HEK293 (cell line): ENCODE measurements at regions not wholly inside any gene's neighbourhood (a gene's known extent, or its start where the extent isn't known, plus 50 kb on each side); places are given as distances from the start of the nearest gene placed in this dataset.

Source experiments
- ZBTB20 ChIP-seq: fragments of 450-650 bp; formaldehyde crosslinking; IDR thresholded peaks from 2 replicates; pipeline ENCODE4 v1.5.1; 2016; ENCODE audit warnings: missing biosample characterization, missing genetic modification characterization
- TF ChIP-seq, protein P1 (sequence below): fragments of 450-650 bp; formaldehyde crosslinking; IDR thresholded peaks from 2 replicates; pipeline ENCODE4 v1.5.1; 2016; ENCODE audit warnings: missing biosample characterization, missing genetic modification characterization
- TF ChIP-seq, protein P2 (sequence below): fragments of 450-650 bp; formaldehyde crosslinking; IDR thresholded peaks from 2 replicates; pipeline ENCODE4 v1.5.1; 2016; ENCODE audit warnings: missing biosample characterization, missing genetic modification characterization

GRCh38 chr3:56962206-56962605 is 98.3 kb upstream of the SPATA12 start:
- TF ChIP-seq, protein P1, sequence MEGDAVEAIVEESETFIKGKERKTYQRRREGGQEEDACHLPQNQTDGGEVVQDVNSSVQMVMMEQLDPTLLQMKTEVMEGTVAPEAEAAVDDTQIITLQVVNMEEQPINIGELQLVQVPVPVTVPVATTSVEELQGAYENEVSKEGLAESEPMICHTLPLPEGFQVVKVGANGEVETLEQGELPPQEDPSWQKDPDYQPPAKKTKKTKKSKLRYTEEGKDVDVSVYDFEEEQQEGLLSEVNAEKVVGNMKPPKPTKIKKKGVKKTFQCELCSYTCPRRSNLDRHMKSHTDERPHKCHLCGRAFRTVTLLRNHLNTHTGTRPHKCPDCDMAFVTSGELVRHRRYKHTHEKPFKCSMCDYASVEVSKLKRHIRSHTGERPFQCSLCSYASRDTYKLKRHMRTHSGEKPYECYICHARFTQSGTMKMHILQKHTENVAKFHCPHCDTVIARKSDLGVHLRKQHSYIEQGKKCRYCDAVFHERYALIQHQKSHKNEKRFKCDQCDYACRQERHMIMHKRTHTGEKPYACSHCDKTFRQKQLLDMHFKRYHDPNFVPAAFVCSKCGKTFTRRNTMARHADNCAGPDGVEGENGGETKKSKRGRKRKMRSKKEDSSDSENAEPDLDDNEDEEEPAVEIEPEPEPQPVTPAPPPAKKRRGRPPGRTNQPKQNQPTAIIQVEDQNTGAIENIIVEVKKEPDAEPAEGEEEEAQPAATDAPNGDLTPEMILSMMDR (tag by site-specific recombination): no peak
- TF ChIP-seq, protein P2, sequence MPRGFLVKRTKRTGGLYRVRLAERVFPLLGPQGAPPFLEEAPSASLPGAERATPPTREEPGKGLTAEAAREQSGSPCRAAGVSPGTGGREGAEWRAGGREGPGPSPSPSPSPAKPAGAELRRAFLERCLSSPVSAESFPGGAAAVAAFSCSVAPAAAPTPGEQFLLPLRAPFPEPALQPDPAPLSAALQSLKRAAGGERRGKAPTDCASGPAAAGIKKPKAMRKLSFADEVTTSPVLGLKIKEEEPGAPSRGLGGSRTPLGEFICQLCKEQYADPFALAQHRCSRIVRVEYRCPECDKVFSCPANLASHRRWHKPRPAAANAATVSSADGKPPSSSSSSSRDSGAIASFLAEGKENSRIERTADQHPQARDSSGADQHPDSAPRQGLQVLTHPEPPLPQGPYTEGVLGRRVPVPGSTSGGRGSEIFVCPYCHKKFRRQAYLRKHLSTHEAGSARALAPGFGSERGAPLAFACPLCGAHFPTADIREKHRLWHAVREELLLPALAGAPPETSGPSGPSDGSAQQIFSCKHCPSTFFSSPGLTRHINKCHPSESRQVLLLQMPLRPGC (tag by site-specific recombination): no peak
- TF ChIP-seq ZBTB20: no peak
